NCI-H2227 treated with DMSO at 0.1 percent for 48 hours (cell line): ENCODE measurements at regions not wholly inside any gene's neighbourhood (a gene's known extent, or its start where the extent isn't known, plus 50 kb on each side); places are given as distances from the start of the nearest gene placed in this dataset.
"Not testable (repeated sequence)": the region's sequence is repeated elsewhere in the genome, so short reads cannot be mapped to it uniquely, and the experiment has no call there.

Experiments
- DNase-seq: peaks from one replicate; lab custom pipeline; 2025; lab: John Stamatoyannopoulos, UW

DNA sequence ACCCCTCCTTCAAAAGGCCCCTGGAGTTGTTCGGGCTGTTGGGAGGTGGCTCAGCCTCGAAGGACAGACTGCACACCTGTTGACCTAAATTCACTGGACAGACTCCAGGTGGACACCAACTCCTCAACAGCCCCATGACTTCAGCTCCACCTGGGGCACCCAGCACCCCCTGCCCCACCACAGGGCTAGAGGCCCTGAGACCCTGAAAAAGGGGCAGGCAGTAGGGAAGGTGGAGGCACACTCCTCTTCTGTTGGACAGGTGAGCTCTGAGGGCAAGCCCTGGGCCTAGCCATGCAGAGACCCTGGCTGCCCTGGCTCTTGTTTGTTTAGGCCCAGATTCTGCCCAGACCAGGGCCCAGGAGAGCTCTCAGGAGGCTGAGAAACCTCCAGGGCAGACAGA lies 409.7 kb upstream of the CAMK1G start:
- not testable (repeated sequence) for DNase-seq

DNA sequence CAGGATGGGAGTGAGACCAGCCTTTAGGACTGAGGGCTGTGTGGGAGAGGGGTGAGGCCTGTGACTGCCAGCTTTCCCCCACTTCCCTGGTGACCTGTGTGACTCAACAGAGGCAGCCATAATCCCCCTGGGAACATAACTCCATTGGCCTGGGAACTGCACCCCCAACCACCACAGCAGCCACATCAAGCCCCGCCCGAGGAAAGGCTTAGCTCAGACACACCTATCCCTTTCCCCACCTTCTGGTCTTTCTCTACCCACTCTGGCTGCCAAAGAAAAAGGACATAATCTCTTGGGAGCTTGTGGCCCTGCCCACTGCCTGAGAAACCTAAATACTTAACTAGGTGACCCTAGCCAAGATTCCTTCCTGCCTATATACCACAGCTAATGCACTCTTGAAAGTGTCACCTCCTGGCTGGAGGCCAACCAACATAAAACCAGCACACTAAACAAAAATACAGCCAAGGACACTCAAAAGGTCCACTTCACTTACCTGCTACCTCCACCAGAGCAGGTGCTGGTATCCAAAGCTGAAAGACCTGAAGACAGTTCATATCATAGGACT lies 406.6 kb upstream of the CAMK1G start:
- DNase-seq: no peak

DNA sequence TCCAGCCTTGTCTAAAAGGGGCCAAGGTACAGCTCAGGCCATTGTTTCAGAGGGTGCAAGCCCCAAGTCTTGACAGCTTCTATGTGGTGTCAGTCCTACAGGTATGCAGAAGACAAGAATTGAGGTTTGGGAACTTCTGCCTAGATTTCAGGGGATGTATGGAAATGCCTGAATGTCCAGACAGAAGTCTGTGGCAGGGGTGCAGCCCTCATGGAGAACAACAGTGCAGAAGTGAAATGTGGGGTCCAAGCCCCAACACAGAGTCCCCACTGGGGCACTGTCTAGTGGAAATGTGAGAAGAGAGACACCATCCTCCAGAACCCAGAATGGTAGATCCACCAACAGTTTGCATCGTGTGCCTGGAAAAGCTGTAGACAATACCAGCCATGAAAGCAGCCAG lies 400.3 kb upstream of the CAMK1G start:
- DNase-seq: no peak

DNA sequence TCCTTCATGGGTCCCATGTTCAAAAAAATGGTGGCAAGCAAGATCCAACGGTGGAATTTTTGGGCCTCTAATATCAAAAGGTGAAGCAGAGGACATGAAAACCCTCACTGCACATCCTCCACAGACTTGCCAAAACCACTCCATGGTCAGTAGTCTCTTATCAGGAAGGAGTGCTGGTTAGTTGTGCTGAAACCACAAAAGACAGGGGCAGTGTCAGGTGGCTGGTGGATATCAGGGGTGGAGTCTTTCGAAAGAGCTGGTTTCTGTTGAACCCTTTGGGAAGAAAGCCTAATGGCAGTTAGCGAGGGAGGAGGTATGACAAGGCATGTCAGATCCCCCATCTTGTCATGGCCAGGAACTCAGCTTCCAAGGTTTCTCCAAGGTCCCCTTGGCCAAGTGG lies 395.9 kb upstream of the CAMK1G start:
- DNase-seq: no peak

DNA sequence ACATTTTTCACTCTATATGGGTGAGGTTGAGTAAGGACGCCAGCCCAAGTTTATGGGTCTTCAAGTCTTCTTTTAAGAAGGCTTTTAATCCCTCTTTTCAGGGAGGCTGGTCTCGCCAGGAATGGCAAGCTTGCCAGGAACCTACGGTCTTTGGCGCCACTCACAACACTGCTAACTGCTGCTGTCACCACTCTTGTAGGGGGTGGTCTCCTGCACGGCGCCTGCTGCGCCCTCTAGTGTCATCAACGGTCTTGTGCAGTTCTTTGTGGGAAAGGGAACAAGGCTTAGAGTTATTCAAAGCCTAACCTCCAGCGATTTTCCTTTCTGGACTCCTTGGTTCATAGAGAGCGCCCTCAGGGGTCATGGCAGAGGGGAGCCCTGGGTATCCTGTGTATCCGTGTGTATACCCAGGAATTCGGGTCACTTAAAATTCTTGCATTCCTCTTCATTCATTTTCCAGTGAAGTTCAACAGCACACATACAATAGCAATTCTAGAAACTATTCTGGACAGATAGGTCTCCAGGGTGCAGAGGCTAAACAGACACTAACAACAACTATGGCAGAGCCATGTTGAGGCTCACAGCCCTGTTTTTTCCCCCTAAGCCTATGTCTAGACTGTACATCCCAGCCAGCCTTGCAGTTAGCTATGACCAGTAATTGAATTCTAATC lies 392.8 kb upstream of the CAMK1G start:
- DNase-seq: peak; percentile 78

DNA sequence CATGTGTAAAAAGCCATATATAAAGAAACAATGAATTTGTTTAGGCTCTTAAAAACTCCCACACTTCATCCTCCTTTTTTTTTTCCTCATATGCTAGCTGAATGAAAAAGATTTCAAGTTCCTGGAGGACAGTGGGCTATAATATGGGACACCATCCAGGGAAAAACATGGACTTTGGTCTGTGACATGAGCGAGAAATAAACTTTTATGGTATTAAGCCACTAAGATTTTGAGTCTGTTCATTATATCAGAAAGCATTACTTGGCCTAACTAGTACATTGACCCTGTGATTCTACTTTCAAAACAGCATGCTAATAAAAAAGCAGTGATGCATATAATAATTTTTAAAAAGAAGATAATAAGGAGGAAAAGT lies 392.3 kb upstream of the CAMK1G start:
- DNase-seq: no peak

DNA sequence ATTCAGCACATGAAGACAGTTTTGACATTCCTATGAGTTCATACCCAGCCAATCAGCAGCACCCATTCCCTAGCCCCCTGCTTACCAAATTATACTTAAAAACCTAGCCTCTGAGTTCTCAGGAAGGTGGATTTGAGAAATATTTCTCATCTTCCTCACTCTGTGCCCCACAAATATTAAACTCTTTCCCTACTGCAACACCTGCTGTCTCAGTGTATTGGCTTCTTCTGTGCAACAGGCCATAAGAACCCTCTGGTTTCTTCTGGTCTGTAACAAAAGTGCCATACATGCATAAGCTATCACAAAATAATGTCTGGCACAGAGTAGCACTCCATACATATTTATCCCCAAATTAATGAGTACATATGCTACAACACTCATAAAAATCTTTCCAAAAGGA lies 387.4 kb upstream of the CAMK1G start:
- DNase-seq: no peak

DNA sequence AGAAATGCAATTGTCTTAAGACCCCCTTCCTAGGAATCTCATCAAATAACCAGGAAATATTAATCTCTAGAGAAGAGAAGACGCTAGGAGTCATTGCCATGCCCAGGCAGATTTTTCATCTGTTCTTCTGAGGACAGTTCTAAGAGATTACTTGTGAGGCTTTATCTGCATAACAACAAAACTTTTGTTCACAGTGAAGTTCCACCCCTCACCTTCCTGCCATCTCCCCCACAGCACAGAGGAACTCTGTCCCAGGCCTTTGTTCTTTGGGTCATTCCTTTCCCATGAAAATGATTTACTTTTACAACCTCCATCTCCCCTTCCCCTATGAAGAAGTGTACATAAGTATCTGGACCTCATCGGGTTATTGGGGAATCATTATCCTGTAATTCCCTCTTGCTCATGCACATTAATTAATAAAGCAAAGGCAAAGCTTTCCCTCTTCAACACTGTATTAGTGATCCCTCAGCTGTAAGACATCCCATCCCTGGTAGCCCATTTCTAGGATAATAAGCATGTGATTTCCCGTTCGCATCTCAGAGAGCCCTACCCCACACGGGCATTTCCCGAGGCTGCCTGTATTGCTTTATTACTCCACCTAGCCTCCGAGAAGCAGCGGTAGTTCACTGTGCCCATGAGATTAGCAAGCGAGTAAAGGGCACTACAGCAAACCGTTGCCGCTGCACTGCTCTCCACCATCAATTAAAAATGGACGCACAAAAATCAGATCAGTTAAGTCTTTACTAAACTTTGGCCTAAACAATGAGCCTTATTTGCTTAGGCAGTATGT lies 384.4 kb upstream of the CAMK1G start:
- DNase-seq: peak; percentile 80

DNA sequence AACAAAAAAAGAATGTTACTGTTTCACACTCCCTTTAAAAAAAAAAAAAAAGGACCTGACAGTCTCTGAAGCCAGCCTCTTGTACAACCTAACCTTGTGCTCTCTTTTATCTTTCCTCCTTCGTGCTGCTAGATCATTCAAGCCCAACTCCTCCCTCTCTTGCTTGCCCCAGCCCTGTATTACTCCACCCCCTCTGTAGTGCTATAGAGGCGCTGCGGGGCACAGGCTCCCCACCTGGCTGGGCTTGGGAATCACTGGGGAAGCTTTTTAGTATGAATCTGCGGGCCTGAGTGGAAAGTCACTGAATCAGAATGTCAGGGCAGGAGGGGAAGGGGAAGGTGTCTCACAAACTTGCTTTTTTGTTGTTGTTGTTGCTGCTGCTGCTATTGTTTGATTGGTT lies 383.7 kb upstream of the CAMK1G start:
- DNase-seq: peak; percentile 87

DNA sequence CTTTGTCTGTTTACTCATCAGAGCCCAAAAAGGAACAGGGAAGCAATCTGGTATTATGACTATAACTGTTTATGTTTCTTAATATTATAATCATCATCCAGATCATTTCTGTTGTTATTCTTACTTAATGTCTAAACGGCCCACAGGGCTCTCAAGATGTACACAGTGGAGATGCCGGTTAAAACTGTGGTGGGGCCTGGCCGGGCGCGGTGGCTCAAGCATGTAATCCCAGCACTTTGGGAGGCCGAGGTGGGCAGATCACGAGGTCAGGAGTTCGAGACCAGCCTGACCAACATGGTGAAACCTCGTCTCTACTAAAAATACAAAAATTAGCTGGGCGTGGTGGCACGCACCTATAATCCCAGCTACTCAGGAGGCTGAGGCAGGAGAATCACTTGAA lies 381.2 kb upstream of the CAMK1G start:
- not testable (repeated sequence) for DNase-seq

DNA sequence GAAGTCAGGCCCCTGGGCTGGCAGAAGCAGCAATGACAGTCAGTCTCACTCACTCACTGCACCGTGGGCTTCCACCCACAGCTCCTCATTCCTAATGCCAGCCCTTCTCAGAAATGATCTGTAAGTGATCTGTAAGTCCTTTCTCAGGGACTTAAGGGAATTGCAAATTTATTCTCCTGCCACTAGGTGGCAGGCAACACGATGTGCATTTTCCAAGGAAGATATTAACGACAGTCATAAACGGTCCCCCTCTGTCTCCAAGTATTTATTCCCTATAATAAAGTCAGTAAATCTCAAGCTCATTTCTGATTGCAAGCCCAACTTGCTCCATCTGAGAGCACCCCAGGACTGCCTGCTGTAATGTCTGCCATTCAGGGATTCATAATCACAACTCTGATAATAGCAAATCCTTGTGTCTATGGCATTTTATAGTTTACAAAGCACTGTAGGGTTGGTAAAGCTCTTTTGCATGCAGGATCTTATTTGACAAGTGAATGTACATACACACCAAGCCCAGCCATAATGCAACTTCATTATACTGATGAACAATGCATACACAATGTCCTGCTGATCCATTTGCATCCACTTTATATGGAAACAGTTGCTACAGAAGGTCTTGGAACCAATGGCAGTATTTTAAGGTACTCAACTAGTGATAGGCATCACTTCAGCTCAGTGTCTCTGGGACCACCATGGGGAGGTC lies 380.5 kb upstream of the CAMK1G start:
- peak; percentile 49 for DNase-seq

DNA sequence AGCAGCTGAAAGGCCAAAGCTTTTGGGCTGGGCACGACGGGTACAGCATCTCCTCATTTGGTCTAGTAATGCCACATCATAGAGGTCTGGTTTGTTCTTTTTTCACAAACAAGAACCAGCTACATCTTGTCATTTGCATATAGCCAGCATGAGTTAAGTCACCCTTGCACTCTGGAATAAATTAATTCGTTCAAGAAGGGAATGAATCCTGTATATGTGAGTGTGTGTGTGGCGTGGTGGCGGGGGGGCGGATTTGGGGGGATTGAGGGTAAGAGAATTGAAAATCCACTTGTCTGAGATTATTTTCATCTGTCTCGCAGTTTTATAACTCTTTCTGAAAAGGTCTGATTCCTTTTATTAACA lies 380.0 kb upstream of the CAMK1G start:
- no peak for DNase-seq

DNA sequence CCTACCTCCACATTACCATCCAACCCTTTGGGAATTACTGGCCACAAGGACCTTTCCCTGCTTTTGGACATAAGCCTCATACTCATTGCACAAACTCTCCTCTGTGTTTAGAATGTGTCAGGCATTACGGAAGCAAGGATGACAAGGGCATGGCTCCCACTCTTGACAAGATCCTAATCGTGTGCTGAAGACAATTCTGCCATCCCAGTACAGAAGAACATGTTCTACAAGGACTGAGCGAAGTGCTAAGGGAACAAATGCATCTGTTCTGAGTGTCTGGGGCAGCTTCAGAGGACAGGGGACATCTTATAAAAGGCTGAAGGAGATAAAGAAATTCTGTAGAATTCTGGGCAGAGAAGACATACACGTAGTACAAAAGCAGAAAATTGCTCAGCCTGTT lies 378.5 kb upstream of the CAMK1G start:
- DNase-seq: no peak

DNA sequence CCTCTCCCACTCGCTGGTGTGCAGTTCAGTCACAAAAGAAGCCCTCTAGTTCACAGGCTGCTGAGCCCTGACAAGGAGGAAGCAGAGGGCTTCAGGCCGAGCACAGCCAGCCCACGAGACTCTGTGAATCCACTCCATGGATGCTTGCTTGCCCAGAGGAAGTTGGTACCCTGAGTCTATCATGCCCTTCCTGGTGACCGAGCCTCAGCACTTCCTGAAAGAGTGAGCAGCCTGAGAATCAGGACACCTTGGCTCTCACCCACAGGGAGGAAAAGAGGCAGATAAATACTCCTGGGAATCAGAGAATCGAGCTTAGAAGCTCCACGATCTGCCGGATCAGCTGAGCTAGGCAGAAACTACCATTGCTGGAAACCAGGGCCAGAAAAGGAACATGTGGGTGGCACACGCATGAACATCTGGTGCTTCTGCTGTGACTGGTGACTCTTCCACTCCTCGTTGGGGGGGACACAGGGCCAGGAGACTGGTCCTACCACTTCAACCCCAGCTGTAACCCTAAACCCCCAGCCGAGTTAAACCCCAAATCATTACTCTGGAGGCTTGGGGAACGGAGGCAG lies 376.3 kb upstream of the CAMK1G start:
- DNase-seq: no peak

DNA sequence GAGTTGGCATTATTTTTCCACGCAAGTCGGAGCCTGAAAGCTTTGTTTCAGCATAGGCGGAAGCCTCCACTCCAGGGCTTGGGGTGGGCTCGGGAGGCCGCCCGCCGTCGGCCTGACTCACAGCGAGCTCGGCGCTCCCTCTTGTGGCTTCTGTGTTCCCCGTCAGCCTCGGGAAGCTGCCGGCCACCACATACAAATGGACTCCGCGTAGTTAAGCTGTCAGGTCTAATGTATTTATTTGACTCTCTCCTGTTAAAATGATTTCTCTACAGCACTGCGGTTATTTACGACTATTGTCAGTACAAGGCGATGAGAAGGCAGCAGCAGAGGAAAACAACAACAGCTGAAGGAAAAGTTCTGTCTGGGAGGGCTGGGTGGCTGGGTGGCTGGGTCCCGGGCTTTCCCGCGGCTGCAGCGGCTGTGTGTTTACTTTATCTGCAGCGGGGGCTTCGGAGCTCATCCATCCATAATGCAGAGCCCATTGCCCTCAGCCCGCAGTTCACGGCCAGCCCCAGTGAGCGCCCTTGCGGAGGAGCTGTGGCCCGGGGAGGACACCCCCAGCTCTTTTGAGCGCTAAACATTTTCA lies 375.7 kb upstream of the CAMK1G start:
- DNase-seq: peak; percentile 77

DNA sequence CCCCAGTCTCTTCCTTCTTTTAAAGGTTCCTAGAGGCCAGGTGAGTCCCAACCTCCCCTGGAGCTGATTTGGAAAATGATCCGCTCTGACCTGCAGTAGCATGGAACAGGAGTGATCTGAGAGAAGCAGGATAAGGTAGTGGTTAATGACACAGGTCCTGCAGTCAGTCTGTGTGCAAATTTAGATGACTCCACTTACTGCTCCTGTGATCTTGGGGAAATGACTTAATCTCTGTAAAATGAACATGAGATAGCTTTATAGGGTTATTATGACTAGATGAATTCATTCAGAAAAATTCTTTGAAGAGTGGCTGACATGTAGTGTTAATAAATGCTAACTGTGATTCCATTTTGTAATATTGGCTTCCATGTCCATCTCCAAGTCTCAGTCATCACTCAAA lies 374.9 kb upstream of the CAMK1G start:
- no peak for DNase-seq

DNA sequence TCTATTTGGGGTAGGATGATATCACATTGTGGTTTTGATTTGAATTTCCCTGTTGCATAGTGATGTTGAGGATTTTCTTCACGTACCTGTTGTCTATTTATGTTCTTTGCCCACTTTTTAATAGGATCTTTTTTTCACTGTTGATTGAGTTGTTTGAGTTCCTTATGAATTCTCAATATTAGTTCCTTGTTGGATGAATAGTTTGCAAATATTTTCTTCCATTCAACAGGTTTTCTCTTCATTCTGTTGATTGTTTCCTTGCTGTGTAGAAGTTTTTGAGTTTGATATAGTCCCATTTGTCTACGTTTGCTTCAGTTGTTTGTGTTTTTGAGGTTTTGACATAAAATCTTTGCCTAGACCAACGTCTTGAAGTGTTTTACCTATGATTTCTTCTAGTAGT lies 369.5 kb upstream of the CAMK1G start:
- no peak for DNase-seq

DNA sequence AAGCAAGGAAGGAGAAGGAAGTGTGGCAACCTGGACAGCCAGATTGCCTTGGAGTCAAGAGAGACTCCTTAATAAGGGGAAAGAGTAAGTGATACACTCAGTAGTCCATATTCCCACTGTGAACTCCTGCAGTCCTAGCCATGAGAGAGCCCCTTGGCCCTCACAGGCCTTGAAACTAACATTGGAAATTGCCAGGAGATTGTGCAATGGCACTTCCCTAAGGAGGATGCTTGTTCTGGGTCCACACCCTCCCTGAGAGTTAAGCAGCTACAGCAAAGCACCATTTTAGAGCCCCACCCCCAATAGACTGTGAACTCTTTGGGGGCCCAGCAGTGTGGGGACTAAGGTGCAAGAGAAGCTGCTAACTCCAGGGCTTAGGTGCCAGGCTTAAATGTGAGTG lies 367.7 kb upstream of the CAMK1G start:
- no peak for DNase-seq

DNA sequence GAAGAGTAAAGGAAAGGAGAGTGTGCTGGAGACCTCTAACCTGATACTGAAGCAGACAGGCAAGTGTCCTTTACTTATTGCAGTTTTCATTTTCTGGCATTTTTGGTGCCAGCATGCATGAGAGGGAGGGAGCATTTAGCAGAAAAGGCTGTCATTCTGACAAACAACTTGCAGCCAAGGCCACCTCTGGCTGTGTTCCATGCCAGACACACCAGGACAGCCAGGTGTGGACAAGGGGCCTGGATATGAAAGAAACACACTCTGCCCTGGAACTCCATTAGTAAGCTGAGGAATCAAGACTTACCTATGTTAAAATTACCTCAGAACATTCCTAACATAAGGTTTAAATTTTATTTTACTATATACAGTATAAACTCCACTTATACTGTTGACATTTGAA lies 365.4 kb upstream of the CAMK1G start:
- DNase-seq: no peak

DNA sequence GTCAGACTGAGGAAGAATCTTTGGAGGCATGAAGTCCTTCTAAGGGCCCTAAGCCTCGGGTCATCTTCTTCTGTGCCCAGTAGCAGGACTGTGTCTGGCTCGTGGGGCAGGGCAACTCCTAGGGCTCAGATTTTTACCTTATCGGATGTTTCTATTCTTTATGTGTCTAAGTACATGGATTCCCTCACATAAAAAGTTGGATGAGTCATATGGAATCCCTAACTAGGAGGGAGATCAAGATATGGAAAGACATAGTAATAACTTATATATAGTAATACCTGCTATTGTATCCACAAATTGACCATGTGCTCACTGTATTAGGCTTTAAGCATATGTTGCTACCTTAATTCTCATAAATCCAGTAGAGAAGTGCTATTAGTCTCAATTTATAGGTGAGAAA lies 364.5 kb upstream of the CAMK1G start:
- DNase-seq: no peak

DNA sequence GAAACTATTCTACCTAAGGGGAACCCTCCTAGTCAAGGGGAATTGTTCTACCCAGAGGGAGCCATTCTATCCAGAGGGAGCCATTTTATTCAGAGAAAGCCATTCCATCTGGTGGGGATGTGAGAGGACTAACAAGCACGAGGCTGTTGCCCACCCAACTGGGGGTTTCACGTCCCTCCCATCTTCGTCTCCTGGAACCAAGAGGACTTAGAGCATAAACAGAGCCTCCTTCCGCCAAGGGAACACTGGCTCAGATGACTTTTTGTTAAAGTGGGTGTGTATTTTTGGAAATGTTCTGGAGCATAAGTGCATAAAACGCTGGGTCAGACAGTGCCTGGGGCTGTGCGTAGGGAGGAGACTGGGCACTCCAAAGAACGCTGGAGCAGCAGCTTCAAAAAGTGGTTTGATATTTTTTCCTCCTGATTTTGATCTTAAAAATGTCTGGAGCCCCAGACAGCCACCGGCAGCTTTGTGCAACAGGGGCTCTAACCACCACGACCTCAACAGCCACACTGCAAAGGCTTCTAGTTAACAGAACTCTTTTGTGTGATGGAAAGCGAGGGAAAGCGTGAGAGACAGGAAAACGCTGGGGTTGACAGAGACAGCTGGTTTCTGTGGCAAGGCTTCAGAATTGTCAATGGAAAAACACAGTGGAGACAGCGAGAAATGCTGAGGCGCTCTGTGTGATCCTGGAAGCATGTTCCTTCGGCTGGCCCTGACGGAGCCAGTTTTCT lies 363.6 kb upstream of the CAMK1G start:
- no peak for DNase-seq

DNA sequence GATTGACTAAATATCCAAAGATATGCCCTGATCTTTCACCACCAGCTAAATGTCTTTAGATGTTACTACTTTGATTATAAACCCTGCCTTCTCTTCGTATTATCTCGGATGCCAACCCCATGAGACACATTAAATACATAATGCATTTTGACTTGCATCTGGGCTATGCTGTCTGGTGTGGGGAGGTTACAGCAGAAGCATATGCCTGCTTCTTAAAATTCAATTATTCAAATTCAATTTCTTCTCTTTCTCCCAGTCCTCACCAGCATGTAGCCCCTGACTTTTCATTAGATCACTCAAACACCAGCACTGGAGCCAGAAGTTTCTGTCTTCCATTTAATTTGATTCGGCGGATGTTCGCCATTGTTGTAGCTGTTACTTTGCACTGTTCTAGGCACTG lies 360.7 kb upstream of the CAMK1G start:
- no peak for DNase-seq
